GM18861 (cell line): ENCODE measurements at regions not wholly inside any gene's neighbourhood (a gene's known extent, or its start where the extent isn't known, plus 50 kb on each side); places are given as distances from the start of the nearest gene placed in this dataset.

ENCODE experiments used
- ATAC-seq: cut with Tn5 transposase; IDR thresholded peaks from one replicate; pipeline ENCODE4 v1.9.1; 2021; ENCODE audit not compliant: unreplicated experiment

- ATAC-seq = no peak
Measured at GRCh38 chr7:113998934-113999333, 80.1 kb upstream of the PPP1R3A start.

- ATAC-seq = no peak
Measured at GRCh38 chr7:113996405-113996804, 77.6 kb upstream of the PPP1R3A start.

GRCh38 chr7:113986216-113986615 lies 67.4 kb upstream of the PPP1R3A start:
- ATAC-seq = no peak

GRCh38 chr7:113976508-113976907 lies 57.7 kb upstream of the PPP1R3A start:
- no peak for ATAC-seq

- no peak for ATAC-seq
Measured at GRCh38 chr7:113968713-113969112, 49.9 kb upstream of the PPP1R3A start.
